H1 (cell line): ENCODE measurements at regions not wholly inside any gene's neighbourhood (a gene's known extent, or its start where the extent isn't known, plus 50 kb on each side); places are given as distances from the start of the nearest gene placed in this dataset.

ENCODE experiments used
- CTCF ChIA-PET: fragments of 300-600 bp; sonication (Branson Sonifier 250); formaldehyde crosslinking; loops from one replicate; lab custom pipeline; 2021; ENCODE audit not compliant: partially characterized antibody; lab: Charles Lee
- POLR2A ChIA-PET: fragments of 300-600 bp; sonication (Branson Sonifier 250); formaldehyde crosslinking; loops from one replicate; lab custom pipeline; 2021; ENCODE audit warnings: inconsistent platforms; ENCODE audit not compliant: partially characterized antibody; lab: Charles Lee
- DNase-seq, 2 experiments: peaks; one replicate each; pipeline versions ENCODE4 v3.0.0 to v3.0.0-alpha.2; 2010 to 2022; ENCODE audit warnings: low spot score in 2 of 2, low read depth in 1 of 2, mixed read lengths in 1 of 2
- FAIRE-seq: peaks from 2 replicates; lab custom pipeline; 2011; peaks lifted over from hg19 to GRCh38; lab: Jason Lieb, UNC
- H2AFZ ChIP-seq: 2 replicates; pipeline ENCODE4 v1.8.1; 2012; ENCODE audit warnings: low read length, inconsistent platforms
- H2AK5ac ChIP-seq: 2 replicates; pipeline ENCODE4 v1.6.1; 2013; ENCODE audit warnings: low read depth, low read length
- H2BK120ac ChIP-seq: replicated peaks from 2 replicates; pipeline ENCODE3; 2013; ENCODE audit warnings: low read depth, low read length, inconsistent platforms
- H2BK12ac ChIP-seq: 2 replicates; pipeline ENCODE4 v1.6.1; 2013; ENCODE audit warnings: low read depth, low read length
- H2BK15ac ChIP-seq: 2 replicates; pipeline ENCODE4 v1.6.1; 2013; ENCODE audit warnings: low read length
- H2BK20ac ChIP-seq: 2 replicates; pipeline ENCODE4 v1.6.1; 2013; ENCODE audit warnings: low read length
- H2BK5ac ChIP-seq: 2 replicates; pipeline ENCODE4 v1.6.1; 2013; ENCODE audit warnings: low read depth, low read length
- H3K14ac ChIP-seq: 2 replicates; pipeline ENCODE4 v1.6.1; 2013; ENCODE audit warnings: inconsistent platforms; ENCODE audit not compliant: insufficient read length
- H3K18ac ChIP-seq: 2 replicates; pipeline ENCODE4 v1.6.1; 2013; ENCODE audit warnings: low read length; ENCODE audit errors: extremely low read depth
- H3K23ac ChIP-seq: 2 replicates; pipeline ENCODE4 v1.6.1; 2013; ENCODE audit warnings: inconsistent platforms; ENCODE audit not compliant: insufficient read length
- H3K23me2 ChIP-seq: 2 replicates; pipeline ENCODE4 v1.6.1; 2013; ENCODE audit warnings: low read depth, low read length
- H3K27ac ChIP-seq: 2 replicates; pipeline ENCODE4 v1.6.1; 2011; ENCODE audit warnings: low read depth, low read length, inconsistent platforms
- H3K27me3 ChIP-seq, 4 experiments: replicated peaks in 1 of 4; 1 replicate in 1 of 4; 2 replicates in 3 of 4; pipeline versions ENCODE4 v1.6.1 to v1.8.1; 2011 to 2013; ENCODE audit warnings: low read length in 3 of 4, mild to moderate bottlenecking in 3 of 4, inconsistent platforms in 2 of 4, mixed read lengths in 2 of 4, moderate library complexity in 1 of 4; ENCODE audit not compliant: control insufficient read depth in 3 of 4, insufficient read depth in 3 of 4; ENCODE audit errors: extremely low read depth in 1 of 4
- H3K36me3 ChIP-seq, 4 experiments: 2 replicates each; pipeline versions ENCODE4 v1.6.1 to v1.8.1; 2011 to 2013; ENCODE audit warnings: mild to moderate bottlenecking in 4 of 4, low read length in 3 of 4, moderate library complexity in 2 of 4, control low read depth in 1 of 4, inconsistent platforms in 1 of 4; ENCODE audit not compliant: insufficient read depth in 4 of 4, control insufficient read depth in 2 of 4
- H3K4ac ChIP-seq: replicated peaks from 2 replicates; pipeline ENCODE3; 2013; ENCODE audit warnings: low read length, low read depth, mixed read lengths, inconsistent platforms; ENCODE audit not compliant: insufficient read length
- H3K4me1 ChIP-seq, 4 experiments: replicated peaks in 1 of 4; 1 replicate in 1 of 4; 2 replicates in 3 of 4; pipeline versions ENCODE4 v1.6.1 to v1.8.1; 2011 to 2013; ENCODE audit warnings: low read length in 3 of 4, inconsistent platforms in 2 of 4, mixed read lengths in 1 of 4; ENCODE audit not compliant: insufficient read depth in 4 of 4, control insufficient read depth in 3 of 4
- H3K4me2 ChIP-seq, 2 experiments: 2 replicates each; pipeline versions ENCODE4 v1.6.1 to v1.8.1; 2011 to 2013; ENCODE audit warnings: low read depth in 2 of 2, low read length in 2 of 2, control low read depth in 1 of 2, inconsistent platforms in 1 of 2, mild to moderate bottlenecking in 1 of 2; ENCODE audit not compliant: insufficient read depth in 1 of 2
- H3K4me3 ChIP-seq, 4 experiments: fragments of 200-600, 300-600 bp in 1 of 4; sonication (generic), shearing (Covaris generic), sonication (Bioruptor Twin) in 1 of 4; 2 replicates each; pipeline versions ENCODE4 v1.5.1 to v1.8.1; 2011 to 2016; ENCODE audit warnings: low read length in 4 of 4, low read depth in 3 of 4, control low read depth in 2 of 4, inconsistent platforms in 2 of 4, mild to moderate bottlenecking in 2 of 4, mixed read lengths in 1 of 4, moderate library complexity in 1 of 4; ENCODE audit not compliant: insufficient read depth in 2 of 4; ENCODE audit errors: extremely low read depth in 1 of 4
- H3K56ac ChIP-seq: replicated peaks from 2 replicates; pipeline ENCODE3; 2013; ENCODE audit warnings: low read depth, mild to moderate bottlenecking, mixed read lengths, low read length, inconsistent platforms; ENCODE audit not compliant: insufficient read length
- H3K79me1 ChIP-seq: 2 replicates; pipeline ENCODE4 v1.6.1; 2013; ENCODE audit warnings: low read depth, low read length, control low read depth
- H3K79me2 ChIP-seq, 2 experiments: 2 replicates each; pipeline versions ENCODE4 v1.6.1 to v1.8.1; 2012 to 2013; ENCODE audit warnings: low read length in 2 of 2, mild to moderate bottlenecking in 2 of 2, inconsistent platforms in 1 of 2; ENCODE audit not compliant: insufficient read depth in 2 of 2, control insufficient read depth in 1 of 2
- H3K9ac ChIP-seq, 4 experiments: replicated peaks in 1 of 4; 1 replicate in 1 of 4; 2 replicates in 3 of 4; pipeline versions ENCODE4 v1.6.1 to v1.8.1; 2011 to 2013; ENCODE audit warnings: low read depth in 3 of 4, low read length in 3 of 4, control low read depth in 2 of 4, mild to moderate bottlenecking in 2 of 4, moderate library complexity in 2 of 4, inconsistent platforms in 1 of 4; ENCODE audit errors: extremely low read depth in 1 of 4
- H3K9me3 ChIP-seq, 2 experiments: 2 replicates each; pipeline versions ENCODE4 v1.6.1 to v1.8.1; 2012 to 2013; ENCODE audit warnings: mild to moderate bottlenecking in 2 of 2, moderate library complexity in 2 of 2, control low read depth in 1 of 2, inconsistent platforms in 1 of 2, low read depth in 1 of 2, low read length in 1 of 2, mixed read lengths in 1 of 2; ENCODE audit not compliant: insufficient read depth in 2 of 2
- H4K20me1 ChIP-seq, 2 experiments: replicated peaks in 1 of 2; 2 replicates each; pipeline versions ENCODE3 to v1.8.1; 2011 to 2013; ENCODE audit warnings: inconsistent platforms in 2 of 2, low read length in 2 of 2, mild to moderate bottlenecking in 1 of 2; ENCODE audit not compliant: insufficient read depth in 2 of 2, control insufficient read depth in 1 of 2
- H4K5ac ChIP-seq: 2 replicates; pipeline ENCODE4 v1.6.1; 2013; ENCODE audit warnings: low read length, low read depth, mixed read lengths, inconsistent platforms; ENCODE audit not compliant: insufficient read length
- H4K8ac ChIP-seq: 2 replicates; pipeline ENCODE4 v1.8.0; 2013; ENCODE audit warnings: mild to moderate bottlenecking, moderate library complexity, low read length, inconsistent platforms; ENCODE audit not compliant: insufficient read depth; ENCODE audit errors: extremely low read depth
- H4K91ac ChIP-seq: replicated peaks from 2 replicates; pipeline ENCODE3; 2013; ENCODE audit warnings: low read length, mixed read lengths, inconsistent platforms; ENCODE audit not compliant: insufficient read length
- EZH2 ChIP-seq: fragments of 200-600 bp; sonication (generic); IDR thresholded peaks from 2 replicates; pipeline ENCODE4 v1.7.1; 2012; ENCODE audit warnings: low read depth, mild to moderate bottlenecking, moderate library complexity, low read length, inconsistent platforms; ENCODE audit not compliant: severe bottlenecking
- WGBS, 2 experiments: shearing (Covaris generic) in 1 of 2; methylation state at CpG; one replicate each; pipeline versions ENCODE4 v1.1.6 to v1.1.7; 2013 to 2015; ENCODE audit warnings: low lambda C conversion rate in 2 of 2, mixed read lengths in 2 of 2, inconsistent platforms in 1 of 2, low coverage in 1 of 2, missing lambda C conversion rate in 1 of 2; ENCODE audit not compliant: insufficient replicate concordance in 2 of 2, insufficient coverage in 1 of 2, insufficient read length in 1 of 2; ENCODE audit errors: extremely low coverage in 1 of 2, missing lambda C conversion rate in 1 of 2; 5-methylcytosine and 5-hydroxymethylcytosine counted together
- TF ChIP-seq, protein P1 (sequence below), 3 experiments: IDR thresholded peaks; 1 replicate in 2 of 3; 2 replicates in 1 of 3; pipeline versions ENCODE4 v1.5.1 to v1.6.1; 2011; ENCODE audit warnings: low read length in 3 of 3, mild to moderate bottlenecking in 3 of 3, inconsistent platforms in 2 of 3, low read depth in 1 of 3, moderate library complexity in 1 of 3; ENCODE audit not compliant: insufficient read depth in 1 of 3; ENCODE audit errors: control extremely low read depth in 1 of 3

DNA sequence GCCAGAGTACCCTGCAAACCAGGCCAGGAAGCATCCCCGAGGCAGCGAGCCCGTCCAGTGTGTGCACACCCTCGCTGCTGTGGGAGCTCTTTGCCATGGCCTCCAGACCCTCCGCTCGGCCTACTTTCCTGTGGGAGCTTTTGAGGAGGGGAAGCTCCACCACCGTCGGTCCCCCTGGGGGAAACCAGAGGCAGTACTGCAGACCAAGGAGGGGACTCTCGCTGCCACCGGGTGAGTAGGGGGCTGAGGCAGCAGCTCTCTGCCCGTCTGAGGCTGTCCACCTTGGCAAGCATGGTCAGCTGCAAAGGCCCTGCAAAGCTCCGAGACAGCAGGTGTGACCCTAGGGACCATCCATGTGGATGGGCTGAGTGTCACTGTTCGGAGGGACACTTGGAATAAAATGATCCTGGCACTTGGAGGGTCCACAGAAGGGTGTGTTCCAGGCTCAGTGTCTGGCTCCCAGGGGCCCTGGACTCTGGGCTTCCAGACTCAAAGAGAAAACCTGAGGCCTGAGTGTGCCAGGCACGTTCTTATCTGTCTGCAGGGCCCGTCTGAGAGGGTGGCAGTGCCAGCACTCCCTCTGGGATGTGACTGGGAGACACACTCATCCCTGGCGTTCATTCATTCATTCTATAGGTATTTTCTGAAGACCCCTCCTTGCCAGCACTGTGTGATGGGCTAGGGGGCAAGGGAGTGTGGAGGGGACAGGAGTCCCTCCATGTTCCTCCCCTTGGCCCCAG, 282.8 kb upstream of the HS6ST1 start:
- no peak overlapping the region for H2AK5ac ChIP-seq
- H3K4me1 ChIP-seq = peaks cover 0 to 5% (median 0%) of the 10 kb centered on the region in 4 experiments; a peak in 2 of 7 replicates
- WGBS, 2 experiments = 81% methylated on average over 16 of the region's 16 CpGs; no CpG with 5 or more reads in 1 of the 2 experiments
- no peak overlapping the region for H2AFZ ChIP-seq
- H3K56ac ChIP-seq = no peak overlapping the region
- H4K8ac ChIP-seq = no peak overlapping the region; the same call in 1 of the 2 replicates
- H4K5ac ChIP-seq = no peak overlapping the region
- no peak overlapping the region for H3K4me2 ChIP-seq
- no peaks in the 10 kb centered on the region for H3K36me3 ChIP-seq
- ChIA-PET POLR2A (no interaction called here), CTCF (interaction anchor here (0.7 to 1.6 kb wide), 5 partner anchors 10 to 696 kb away, joined by 3 to 4 read pairs (median 3); no protein-coding TSS in a partner anchor)
- H2BK120ac ChIP-seq = no peak overlapping the region
- H3K27me3 ChIP-seq = no peaks in the 10 kb centered on the region
- H3K9ac ChIP-seq = no peak overlapping the region
- H3K9me3 ChIP-seq = no peaks in the 10 kb centered on the region
- H3K23me2 ChIP-seq = peaks cover 9% of the 10 kb centered on the region; the same call in 1 of the 2 replicates
- H2BK20ac ChIP-seq = no peak overlapping the region
- H3K23ac ChIP-seq = no peak overlapping the region
- no peak for TF ChIP-seq EZH2
- TF ChIP-seq, protein P1, sequence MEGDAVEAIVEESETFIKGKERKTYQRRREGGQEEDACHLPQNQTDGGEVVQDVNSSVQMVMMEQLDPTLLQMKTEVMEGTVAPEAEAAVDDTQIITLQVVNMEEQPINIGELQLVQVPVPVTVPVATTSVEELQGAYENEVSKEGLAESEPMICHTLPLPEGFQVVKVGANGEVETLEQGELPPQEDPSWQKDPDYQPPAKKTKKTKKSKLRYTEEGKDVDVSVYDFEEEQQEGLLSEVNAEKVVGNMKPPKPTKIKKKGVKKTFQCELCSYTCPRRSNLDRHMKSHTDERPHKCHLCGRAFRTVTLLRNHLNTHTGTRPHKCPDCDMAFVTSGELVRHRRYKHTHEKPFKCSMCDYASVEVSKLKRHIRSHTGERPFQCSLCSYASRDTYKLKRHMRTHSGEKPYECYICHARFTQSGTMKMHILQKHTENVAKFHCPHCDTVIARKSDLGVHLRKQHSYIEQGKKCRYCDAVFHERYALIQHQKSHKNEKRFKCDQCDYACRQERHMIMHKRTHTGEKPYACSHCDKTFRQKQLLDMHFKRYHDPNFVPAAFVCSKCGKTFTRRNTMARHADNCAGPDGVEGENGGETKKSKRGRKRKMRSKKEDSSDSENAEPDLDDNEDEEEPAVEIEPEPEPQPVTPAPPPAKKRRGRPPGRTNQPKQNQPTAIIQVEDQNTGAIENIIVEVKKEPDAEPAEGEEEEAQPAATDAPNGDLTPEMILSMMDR (IDR thresholded peaks at IDR 0.05; ENCODE audit: control extremely low read depth in 1 of 3, insufficient read depth in 1 of 3, low read depth in 1 of 3, low read length in 3 of 3) = peak in 2 of 3 experiments; percentile 14 to 16; a peak in 2 of 4 replicates
- no peak overlapping the region for H2BK15ac ChIP-seq
- no peak overlapping the region for H3K18ac ChIP-seq
- no peak overlapping the region for H2BK5ac ChIP-seq
- no peak overlapping the region for H3K4ac ChIP-seq
- no peak overlapping the region for H2BK12ac ChIP-seq
- FAIRE-seq (no peak), DNase-seq (no peak)
- no peak overlapping the region for H3K27ac ChIP-seq
- H3K79me2 ChIP-seq = no peaks in the 10 kb centered on the region
- H4K20me1 ChIP-seq = peaks cover 0 to 7% of the 10 kb centered on the region in 2 experiments
- H3K4me3 ChIP-seq = no peak overlapping the region
- H3K79me1 ChIP-seq = no peaks in the 10 kb centered on the region
- H3K14ac ChIP-seq = no peak overlapping the region
- no peak overlapping the region for H4K91ac ChIP-seq
